ENCODE measurements at regions not wholly inside any gene's neighbourhood (a gene's known extent, or its start where the extent isn't known, plus 50 kb on each side); places are given as distances from the start of the nearest gene placed in this dataset.

DNA sequence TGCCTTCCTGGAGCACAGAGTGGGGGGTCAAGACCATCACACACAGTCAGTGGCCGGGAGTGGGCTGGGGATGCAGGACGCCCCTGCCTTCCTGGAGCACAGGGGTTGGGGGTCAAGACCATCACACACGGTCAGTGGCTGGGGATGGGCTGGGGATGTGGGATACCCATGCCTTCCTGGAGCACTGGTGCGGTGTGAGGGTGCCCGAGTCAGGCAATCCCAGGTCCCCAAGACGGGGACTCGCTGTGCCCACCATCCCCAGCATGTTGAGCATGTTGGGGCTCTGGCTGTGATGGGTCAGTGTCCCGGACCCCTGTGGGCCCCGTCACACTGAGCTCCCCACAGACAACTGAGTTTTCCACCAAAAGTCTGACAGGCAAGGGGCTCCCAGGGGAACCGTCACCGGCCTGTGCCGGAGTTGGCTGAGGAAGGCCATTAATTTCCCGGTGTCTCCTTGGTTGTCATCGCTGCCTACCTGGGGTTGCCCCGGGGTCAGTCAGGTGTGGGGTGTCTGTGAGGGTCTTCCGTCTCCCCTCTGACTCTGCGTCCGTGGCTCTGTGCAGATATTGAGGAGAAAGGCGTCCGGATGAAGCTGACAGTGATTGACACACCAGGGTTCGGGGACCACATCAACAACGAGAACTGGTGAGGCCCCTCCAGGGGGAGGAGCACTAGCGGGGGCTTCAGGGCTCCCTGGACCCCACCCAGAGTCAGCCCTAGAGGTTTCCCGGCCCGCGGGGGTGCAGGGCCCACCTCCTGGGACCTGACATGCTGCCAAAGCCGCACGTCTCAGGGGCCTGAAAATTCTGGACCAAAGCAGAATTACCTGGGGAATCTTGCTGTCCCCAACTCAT is 347.1 kb downstream of the SEC14L1 start:
- CTCF ChIA-PET (ENCODE audit: partially characterized antibody), result interaction anchor here (0.7 to 4.3 kb wide), 4 partner anchors 15 to 107 kb away, joined by 3 to 32 read pairs (median 4); no protein-coding TSS in a partner anchor
- H3K56ac ChIP-seq (replicated peaks; ENCODE audit: insufficient read length, low read depth, low read length), result no peak overlapping the region
- no peak overlapping the region for H2BK12ac ChIP-seq (ENCODE audit: low read depth, low read length)
- no peak overlapping the region for H3K9ac ChIP-seq (replicated peaks in 1 of 4; ENCODE audit: extremely low read depth in 1 of 4, low read depth in 3 of 4, low read length in 3 of 4)
- H4K8ac ChIP-seq (ENCODE audit: extremely low read depth, insufficient read depth, low read length), result no peak overlapping the region
- POLR2A ChIA-PET (ENCODE audit: partially characterized antibody), result interaction anchor here (1.0 kb wide), 1 partner anchor 15 kb away, joined by 3 read pairs; no protein-coding TSS in a partner anchor
- H3K4ac ChIP-seq (replicated peaks; ENCODE audit: insufficient read length, low read depth, low read length), result no peak overlapping the region
- no peak overlapping the region for H3K27ac ChIP-seq (ENCODE audit: low read depth, low read length)
- no peak overlapping the region for H2AK5ac ChIP-seq (ENCODE audit: low read depth, low read length)
- no peak overlapping the region for H2BK15ac ChIP-seq (ENCODE audit: low read length)
- 95% methylated on average over 25 of the region's 28 CpGs; no CpG with 5 or more reads in 1 of the 2 experiments for WGBS, 2 experiments (ENCODE audit: extremely low coverage in 1 of 2, insufficient coverage in 1 of 2, insufficient read length in 1 of 2, insufficient replicate concordance in 2 of 2, low coverage in 1 of 2, low lambda C conversion rate in 2 of 2, missing lambda C conversion rate in 1 of 2)
- H3K14ac ChIP-seq (ENCODE audit: insufficient read length), result no peak overlapping the region
- no peak overlapping the region for H2BK120ac ChIP-seq (replicated peaks; ENCODE audit: low read depth, low read length)
- peaks cover 2 to 32% of the 10 kb centered on the region in 2 experiments for H4K20me1 ChIP-seq (replicated peaks in 1 of 2; ENCODE audit: control insufficient read depth in 1 of 2, insufficient read depth in 2 of 2, low read length in 2 of 2)
- no peaks in the 10 kb centered on the region; a peak in 1 of 4 replicates for H3K9me3 ChIP-seq (ENCODE audit: insufficient read depth in 2 of 2, low read depth in 1 of 2, low read length in 1 of 2)
- peaks cover 14% of the 10 kb centered on the region for H3K79me1 ChIP-seq (ENCODE audit: low read depth, low read length)
- no peaks in the 10 kb centered on the region for H3K27me3 ChIP-seq (replicated peaks in 1 of 4; ENCODE audit: control insufficient read depth in 3 of 4, extremely low read depth in 1 of 4, insufficient read depth in 3 of 4, low read length in 3 of 4)
- H3K18ac ChIP-seq (ENCODE audit: extremely low read depth, low read length), result no peak overlapping the region
- H2BK5ac ChIP-seq (ENCODE audit: low read depth, low read length), result no peak overlapping the region
- no peak overlapping the region for H3K4me2 ChIP-seq (ENCODE audit: insufficient read depth in 1 of 2, low read depth in 2 of 2, low read length in 2 of 2)
- no peak overlapping the region for H2AFZ ChIP-seq (ENCODE audit: low read length)
- no peak for DNase-seq (ENCODE audit: low read depth in 1 of 2, low spot score in 2 of 2)
- H2BK20ac ChIP-seq (ENCODE audit: low read length), result no peak overlapping the region
- peaks cover 18% of the 10 kb centered on the region; the same call in 1 of the 2 replicates for H3K23me2 ChIP-seq (ENCODE audit: low read depth, low read length)
- FAIRE-seq, result no peak
- no peak overlapping the region for H4K91ac ChIP-seq (replicated peaks; ENCODE audit: insufficient read length, low read length)
- no peak overlapping the region for H3K4me3 ChIP-seq (ENCODE audit: extremely low read depth in 1 of 4, insufficient read depth in 2 of 4, low read depth in 3 of 4, low read length in 4 of 4)
- H4K5ac ChIP-seq (ENCODE audit: insufficient read length, low read depth, low read length), result no peak overlapping the region
- H3K4me1 ChIP-seq (replicated peaks in 1 of 4; ENCODE audit: control insufficient read depth in 3 of 4, insufficient read depth in 4 of 4, low read length in 3 of 4), result no peaks in the 10 kb centered on the region
- H3K36me3 ChIP-seq (ENCODE audit: control insufficient read depth in 2 of 4, insufficient read depth in 4 of 4, low read length in 3 of 4), result peaks cover 18 to 62% (median 35%) of the 10 kb centered on the region in 4 experiments
- no peak overlapping the region for H3K23ac ChIP-seq (ENCODE audit: insufficient read length)
- peaks cover 7 to 28% of the 10 kb centered on the region in 2 experiments; a peak in 3 of 4 replicates for H3K79me2 ChIP-seq (ENCODE audit: control insufficient read depth in 1 of 2, insufficient read depth in 2 of 2, low read length in 2 of 2)
- no peak for TF ChIP-seq CBX5 (IDR thresholded peaks at IDR 0.05; ENCODE audit: low read depth, low read length)
- no peak for TF ChIP-seq KDM4A (IDR thresholded peaks at IDR 0.05; ENCODE audit: low read depth, low read length, severe bottlenecking)
- no peak for TF ChIP-seq JUND (IDR thresholded peaks at IDR 0.05; ENCODE audit: low read length)
- TF ChIP-seq ATF3 (IDR thresholded peaks at IDR 0.05; ENCODE audit: insufficient read depth, low read depth, low read length), result no peak
- TF ChIP-seq EZH2 (IDR thresholded peaks at IDR 0.05; ENCODE audit: low read depth, low read length, severe bottlenecking), result no peak
- TF ChIP-seq SIN3A (conservative IDR thresholded peaks at IDR 0.05 in 1 of 2, IDR thresholded peaks at IDR 0.05 in 1 of 2; ENCODE audit: low read depth in 1 of 2, low read length in 2 of 2), result no peak
- TF ChIP-seq, protein P1, sequence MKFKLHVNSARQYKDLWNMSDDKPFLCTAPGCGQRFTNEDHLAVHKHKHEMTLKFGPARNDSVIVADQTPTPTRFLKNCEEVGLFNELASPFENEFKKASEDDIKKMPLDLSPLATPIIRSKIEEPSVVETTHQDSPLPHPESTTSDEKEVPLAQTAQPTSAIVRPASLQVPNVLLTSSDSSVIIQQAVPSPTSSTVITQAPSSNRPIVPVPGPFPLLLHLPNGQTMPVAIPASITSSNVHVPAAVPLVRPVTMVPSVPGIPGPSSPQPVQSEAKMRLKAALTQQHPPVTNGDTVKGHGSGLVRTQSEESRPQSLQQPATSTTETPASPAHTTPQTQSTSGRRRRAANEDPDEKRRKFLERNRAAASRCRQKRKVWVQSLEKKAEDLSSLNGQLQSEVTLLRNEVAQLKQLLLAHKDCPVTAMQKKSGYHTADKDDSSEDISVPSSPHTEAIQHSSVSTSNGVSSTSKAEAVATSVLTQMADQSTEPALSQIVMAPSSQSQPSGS (IDR thresholded peaks at IDR 0.05; ENCODE audit: low read length), result no peak
- TF ChIP-seq CREB1 (IDR thresholded peaks at IDR 0.05), result no peak
- no peak for TF ChIP-seq KDM5A (IDR thresholded peaks at IDR 0.05; ENCODE audit: low read length)
- no peak for TF ChIP-seq SP2 (IDR thresholded peaks at IDR 0.05; ENCODE audit: low read length)
